Endothelial cell of umbilical vein (primary cell): ENCODE measurements at regions not wholly inside any gene's neighbourhood (a gene's known extent, or its start where the extent isn't known, plus 50 kb on each side); places are given as distances from the start of the nearest gene placed in this dataset.

Source experiments
- BruUV-seq: library from RNA; stranded (reverse); fragments of 400-500 nt; replicated peaks from 2 replicates; lab custom pipeline; 2021; lab: Mats Ljungman, UMichigan
- CTCF ChIA-PET: fragments of 300-600, 350-600 bp; sonication (Branson Sonifier 250); formaldehyde crosslinking; loops from one replicate; lab custom pipeline; 2021; ENCODE audit warnings: antibody characterized with exemption, inconsistent platforms; lab: Charles Lee
- POLR2A ChIA-PET: fragments of 300-600, 350-600 bp; sonication (Branson Sonifier 250); formaldehyde crosslinking; loops from one replicate; lab custom pipeline; 2021; ENCODE audit warnings: antibody characterized with exemption, inconsistent platforms; lab: Charles Lee
- DNase-seq: peaks from one replicate; pipeline ENCODE4 v3.0.0-alpha.2; 2011; ENCODE audit warnings: low read depth, low spot score
- FAIRE-seq: peaks from 2 replicates; lab custom pipeline; 2011; peaks lifted over from hg19 to GRCh38; lab: Jason Lieb, UNC
- H2AFZ ChIP-seq: 2 replicates; pipeline ENCODE4 v1.6.0; 2012; ENCODE audit warnings: low read depth, low read length, control low read depth, inconsistent platforms
- H3K27ac ChIP-seq: 2 replicates; pipeline ENCODE4 v1.5.1; 2011; ENCODE audit warnings: low read depth, mild to moderate bottlenecking, control low read depth, low read length, moderate library complexity; ENCODE audit not compliant: insufficient read depth
- H3K27me3 ChIP-seq, 2 experiments: 2 replicates each; pipeline versions ENCODE4 v1.6.0 to v1.6.1; 2011; ENCODE audit warnings: low read length in 2 of 2, mixed read lengths in 1 of 2; ENCODE audit not compliant: control insufficient read depth in 2 of 2, insufficient read depth in 2 of 2
- H3K36me3 ChIP-seq, 2 experiments: 2 replicates in 1 of 2; 3 replicates in 1 of 2; pipeline ENCODE4 v1.5.1; 2011; ENCODE audit warnings: low read length in 2 of 2, mild to moderate bottlenecking in 1 of 2, moderate library complexity in 1 of 2; ENCODE audit not compliant: control insufficient read depth in 2 of 2, insufficient read depth in 2 of 2; ENCODE audit errors: extremely low read depth in 1 of 2
- H3K4me1 ChIP-seq: 3 replicates; pipeline ENCODE4 v1.5.1; 2011; ENCODE audit warnings: mild to moderate bottlenecking, low read length; ENCODE audit not compliant: control insufficient read depth, insufficient read depth; ENCODE audit errors: extremely low read depth
- H3K4me2 ChIP-seq: 2 replicates; pipeline ENCODE4 v1.6.1; 2011; ENCODE audit warnings: low read length, control low read depth, mixed read lengths; ENCODE audit not compliant: insufficient read depth
- H3K4me3 ChIP-seq, 3 experiments: fragments of 200-600 bp in 1 of 3; sonication (generic), shearing (Covaris generic) in 1 of 3; replicated peaks in 1 of 3; 2 replicates each; pipeline ENCODE4 v1.5.1; 2011 to 2016; ENCODE audit warnings: control low read depth in 3 of 3, low read length in 3 of 3, mild to moderate bottlenecking in 2 of 3, inconsistent platforms in 1 of 3, low read depth in 1 of 3, moderate library complexity in 1 of 3; ENCODE audit not compliant: insufficient read depth in 1 of 3
- H3K79me2 ChIP-seq: 2 replicates; pipeline ENCODE4 v1.6.0; 2012; ENCODE audit warnings: low read length, inconsistent platforms; ENCODE audit not compliant: control insufficient read depth, insufficient read depth
- H3K9ac ChIP-seq: replicated peaks from 2 replicates; pipeline ENCODE3; 2011; ENCODE audit warnings: low read length, control low read depth; ENCODE audit not compliant: insufficient read depth; ENCODE audit errors: extremely low read depth
- H3K9me1 ChIP-seq: replicated peaks from 3 replicates; pipeline ENCODE4 v1.6.0; 2011; ENCODE audit warnings: mild to moderate bottlenecking, low read length; ENCODE audit not compliant: control insufficient read depth, insufficient read depth; ENCODE audit errors: extremely low read depth
- H3K9me3 ChIP-seq: replicated peaks from 2 replicates; pipeline ENCODE4 v1.5.1; 2012; ENCODE audit warnings: low read length, inconsistent platforms; ENCODE audit not compliant: control insufficient read depth, insufficient read depth
- H4K20me1 ChIP-seq: replicated peaks from 2 replicates; pipeline ENCODE3; 2011; ENCODE audit warnings: mild to moderate bottlenecking, low read length; ENCODE audit not compliant: control insufficient read depth, insufficient read depth; ENCODE audit errors: extremely low read depth
- CTCF ChIP-seq, 2 donors: IDR thresholded peaks; 1 replicate in 1 of 2; 2 replicates in 1 of 2; pipeline ENCODE4 v1.5.1; 2011; ENCODE audit warnings: low read length in 2 of 2, mild to moderate bottlenecking in 2 of 2, moderate library complexity in 2 of 2, control low read depth in 1 of 2, inconsistent platforms in 1 of 2, low read depth in 1 of 2; ENCODE audit not compliant: insufficient read depth in 1 of 2; ENCODE audit errors: extremely low read depth in 1 of 2
- EZH2 ChIP-seq: IDR thresholded peaks from 2 replicates; pipeline ENCODE4 v1.6.1; 2012; ENCODE audit warnings: borderline replicate concordance, low read depth, mild to moderate bottlenecking, moderate library complexity, low read length, inconsistent platforms; ENCODE audit not compliant: severe bottlenecking
- FOS ChIP-seq: IDR thresholded peaks from 2 replicates; pipeline ENCODE4 v1.6.1; 2011; ENCODE audit warnings: mild to moderate bottlenecking, low read length, moderate library complexity, borderline replicate concordance; ENCODE audit not compliant: insufficient read depth
- GATA2 ChIP-seq: IDR thresholded peaks from 2 replicates; pipeline ENCODE4 v1.7.0; 2011; ENCODE audit warnings: low read depth, mild to moderate bottlenecking, moderate library complexity, mixed read lengths, low read length; ENCODE audit not compliant: insufficient read length, insufficient read depth
- JUN ChIP-seq: IDR thresholded peaks from 2 replicates; pipeline ENCODE4 v1.6.1; 2011; ENCODE audit warnings: borderline replicate concordance, low read depth; ENCODE audit not compliant: insufficient read length, insufficient read depth
- MAX ChIP-seq: IDR thresholded peaks from 2 replicates; pipeline ENCODE4 v1.6.1; 2011; ENCODE audit not compliant: insufficient read depth, insufficient read length
- MYC ChIP-seq: IDR thresholded peaks from one replicate; pipeline ENCODE4 v1.6.1; 2011; ENCODE audit warnings: mild to moderate bottlenecking, low read depth, low read length
- POLR2A ChIP-seq: IDR thresholded peaks from 2 replicates; pipeline ENCODE4 v1.6.1; 2012; ENCODE audit warnings: low read depth, mild to moderate bottlenecking, control low read depth, low read length
- dilution Hi-C: fragments of 300-500 bp; cut with MboI; formaldehyde crosslinking; loops from one replicate; pipeline ENCODE4 v1.15.0; 2019; ENCODE audit warnings: low sequenced_read_pairs; ENCODE audit not compliant: extremely low pct_ligation_motif_present
- intact Hi-C: fragments of 100-400 bp; cut with micrococcal nuclease; formaldehyde crosslinking; loops from one replicate; pipeline ENCODE4 v1.10.0; 2022

GRCh38 chr16:62225675-62226074 is 189.4 kb upstream of the CDH8 start:
- dilution Hi-C loops (no loop called here), intact Hi-C loops (no loop called here)
- Histone ChIP-seq H2AFZ (no peak overlapping the region), H3K9ac (no peak overlapping the region), H3K4me3 (no peak overlapping the region), H3K79me2 (no peaks in the 10 kb centered on the region), H3K36me3 (no peaks in the 10 kb centered on the region), H3K27me3 (no peaks in the 10 kb centered on the region), H4K20me1 (no peaks in the 10 kb centered on the region), H3K4me2 (no peak overlapping the region), H3K4me1 (no peaks in the 10 kb centered on the region), H3K9me1 (no peaks in the 10 kb centered on the region), H3K9me3 (no peaks in the 10 kb centered on the region), H3K27ac (no peak overlapping the region)
- BruUV-seq: no TSS peak
- CTCF ChIA-PET: no interaction called here
- POLR2A ChIA-PET: no interaction called here
- FAIRE-seq (no peak), DNase-seq (no peak)
- TF ChIP-seq GATA2 (no peak), MAX (no peak), MYC (no peak), EZH2 (no peak), FOS (no peak), POLR2A (no peak), CTCF (IDR thresholded peaks at IDR 0.05; ENCODE audit: extremely low read depth in 1 of 2, insufficient read depth in 1 of 2, low read depth in 1 of 2, low read length in 2 of 2) (no peak), JUN (no peak)
